DMS 273 treated with DMSO at 0.1 percent for 48 hours (cell line): ENCODE measurements at regions not wholly inside any gene's neighbourhood (a gene's known extent, or its start where the extent isn't known, plus 50 kb on each side); places are given as distances from the start of the nearest gene placed in this dataset.
A peak's percentile ranks its signal among the peaks of the same experiment; 100 is the strongest.

ENCODE experiments used
- DNase-seq: peaks from one replicate; lab custom pipeline; 2025; lab: John Stamatoyannopoulos, UW

GRCh38 chr7:16144361-16144760 is 277.0 kb downstream of the CRPPA start:
- no peak for DNase-seq

GRCh38 chr7:16137944-16138343 is 283.4 kb downstream of the CRPPA start:
- no peak for DNase-seq

- no peak for DNase-seq
Observed at GRCh38 chr7:16136896-16137295, 284.4 kb downstream of the CRPPA start.

- DNase-seq, result no peak
Observed at GRCh38 chr7:16135658-16136057, 285.7 kb downstream of the CRPPA start.

- no peak for DNase-seq
Observed at GRCh38 chr7:16130111-16131110, 290.9 kb downstream of the CRPPA start.

GRCh38 chr7:16129431-16130110 is 291.8 kb downstream of the CRPPA start:
- DNase-seq, result peak; percentile 15

- DNase-seq, result no peak
Observed at GRCh38 chr7:16123117-16123770, 298.1 kb downstream of the CRPPA start.

- DNase-seq, result no peak
Observed at GRCh38 chr7:16121876-16122390, 299.4 kb downstream of the CRPPA start.

GRCh38 chr7:16115374-16115773 is 306.0 kb downstream of the CRPPA start:
- DNase-seq, result no peak

- peak; percentile 16 for DNase-seq
Observed at GRCh38 chr7:16114633-16115032, 306.7 kb downstream of the CRPPA start.

GRCh38 chr7:16114071-16114470 is 307.3 kb downstream of the CRPPA start:
- DNase-seq, result no peak

GRCh38 chr7:16113058-16113457 is 308.3 kb downstream of the CRPPA start:
- no peak for DNase-seq

GRCh38 chr7:16106869-16107268 is 314.5 kb downstream of the CRPPA start:
- no peak for DNase-seq

- DNase-seq, result no peak
Observed at GRCh38 chr7:16106300-16106699, 315.0 kb downstream of the CRPPA start.

GRCh38 chr7:16099302-16099849 is 322.0 kb downstream of the CRPPA start:
- DNase-seq, result no peak

GRCh38 chr7:16098585-16099179 is 322.7 kb downstream of the CRPPA start:
- DNase-seq, result no peak

- DNase-seq, result no peak
Observed at GRCh38 chr7:16098058-16098457, 323.3 kb downstream of the CRPPA start.

GRCh38 chr7:16095171-16095950 is 326.0 kb downstream of the CRPPA start:
- no peak for DNase-seq

- DNase-seq, result no peak
Observed at GRCh38 chr7:16094651-16095050, 326.7 kb downstream of the CRPPA start.

GRCh38 chr7:16092711-16093110 is 328.6 kb downstream of the CRPPA start:
- no peak for DNase-seq
